ENCODE measurements at regions not wholly inside any gene's neighbourhood (a gene's known extent, or its start where the extent isn't known, plus 50 kb on each side); places are given as distances from the start of the nearest gene placed in this dataset.

GRCh38 chr4:100872811-100873210 lies 355.0 kb upstream of the EMCN start:
- TF ChIP-seq CTCF (conservative IDR thresholded peaks at IDR 0.05) (no peak), EZH2 (IDR thresholded peaks at IDR 0.05; ENCODE audit: low read depth) (no peak)
